ENCODE measurements at regions not wholly inside any gene's neighbourhood (a gene's known extent, or its start where the extent isn't known, plus 50 kb on each side); places are given as distances from the start of the nearest gene placed in this dataset.

DNA sequence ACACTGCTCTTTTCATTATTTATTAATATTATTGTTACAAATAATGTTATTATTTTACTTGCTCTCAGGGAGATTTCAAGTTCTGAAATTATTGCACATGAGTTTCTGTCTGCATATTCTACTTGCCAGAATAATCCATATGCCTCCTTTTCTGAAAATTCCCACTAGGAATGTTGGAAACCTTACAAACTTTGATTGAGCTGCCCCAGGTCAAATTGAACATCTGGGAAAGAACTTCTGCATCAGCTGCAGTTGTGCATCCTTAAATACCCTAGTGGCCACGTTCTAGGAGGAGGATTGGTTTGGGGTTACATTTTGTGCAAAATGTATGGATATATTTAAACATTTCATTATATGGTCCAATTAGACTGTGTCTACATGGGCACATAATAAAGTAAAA lies 1302.7 kb upstream of the PIK3C3 start:
- TF ChIP-seq, protein P1, sequence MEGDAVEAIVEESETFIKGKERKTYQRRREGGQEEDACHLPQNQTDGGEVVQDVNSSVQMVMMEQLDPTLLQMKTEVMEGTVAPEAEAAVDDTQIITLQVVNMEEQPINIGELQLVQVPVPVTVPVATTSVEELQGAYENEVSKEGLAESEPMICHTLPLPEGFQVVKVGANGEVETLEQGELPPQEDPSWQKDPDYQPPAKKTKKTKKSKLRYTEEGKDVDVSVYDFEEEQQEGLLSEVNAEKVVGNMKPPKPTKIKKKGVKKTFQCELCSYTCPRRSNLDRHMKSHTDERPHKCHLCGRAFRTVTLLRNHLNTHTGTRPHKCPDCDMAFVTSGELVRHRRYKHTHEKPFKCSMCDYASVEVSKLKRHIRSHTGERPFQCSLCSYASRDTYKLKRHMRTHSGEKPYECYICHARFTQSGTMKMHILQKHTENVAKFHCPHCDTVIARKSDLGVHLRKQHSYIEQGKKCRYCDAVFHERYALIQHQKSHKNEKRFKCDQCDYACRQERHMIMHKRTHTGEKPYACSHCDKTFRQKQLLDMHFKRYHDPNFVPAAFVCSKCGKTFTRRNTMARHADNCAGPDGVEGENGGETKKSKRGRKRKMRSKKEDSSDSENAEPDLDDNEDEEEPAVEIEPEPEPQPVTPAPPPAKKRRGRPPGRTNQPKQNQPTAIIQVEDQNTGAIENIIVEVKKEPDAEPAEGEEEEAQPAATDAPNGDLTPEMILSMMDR (IDR thresholded peaks at IDR 0.05): no peak
- TF ChIP-seq POLR2A (IDR thresholded peaks at IDR 0.05) (no peak), POLR2AphosphoS5 (IDR thresholded peaks at IDR 0.05) (no peak)
